GDM1 (cell line): ENCODE measurements at regions not wholly inside any gene's neighbourhood (a gene's known extent, or its start where the extent isn't known, plus 50 kb on each side); places are given as distances from the start of the nearest gene placed in this dataset.

ENCODE experiments used
- DNase-seq: peaks from one replicate; lab custom pipeline; 2025; lab: John Stamatoyannopoulos, UW

DNA sequence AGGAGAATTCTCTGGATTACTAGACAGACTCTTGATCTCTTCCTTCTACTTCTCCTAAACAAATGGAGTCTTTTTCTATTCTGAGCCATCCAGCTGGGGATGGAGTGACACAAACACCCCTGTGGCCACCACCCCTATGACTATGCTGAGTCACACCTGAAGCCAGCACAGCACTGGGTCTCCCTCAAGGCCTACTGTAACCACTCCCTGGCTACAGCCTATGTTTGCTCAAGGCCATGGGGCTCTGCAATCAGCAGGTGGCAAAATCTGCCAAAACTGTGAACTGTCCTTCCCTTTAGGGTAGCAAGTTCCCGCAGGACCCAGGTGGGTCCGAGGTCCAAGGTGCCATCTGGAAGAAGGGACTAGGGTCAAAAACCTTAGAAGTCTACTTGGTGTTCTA lies 132.3 kb downstream of the TINAG start:
- no peak for DNase-seq

DNA sequence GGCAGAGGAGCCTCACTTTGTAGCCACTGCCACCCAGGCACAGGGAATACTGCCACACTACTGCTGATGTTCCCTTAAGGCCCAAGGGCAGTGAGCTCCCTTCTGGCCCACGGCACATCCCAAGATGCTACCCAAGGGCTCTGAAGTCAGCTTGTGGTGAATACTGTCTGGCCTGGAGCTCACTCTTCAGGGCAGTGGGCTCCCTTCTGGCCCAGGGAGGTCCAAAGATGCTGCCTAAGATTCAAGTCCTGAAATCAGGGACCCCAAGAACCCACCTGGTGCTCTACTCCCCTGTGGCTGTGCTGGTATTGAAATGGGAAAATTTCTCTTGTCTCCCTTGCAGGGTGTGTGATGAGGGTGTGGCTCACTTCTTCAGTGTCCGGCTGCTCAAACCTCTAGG lies 132.8 kb downstream of the TINAG start:
- DNase-seq, result no peak

DNA sequence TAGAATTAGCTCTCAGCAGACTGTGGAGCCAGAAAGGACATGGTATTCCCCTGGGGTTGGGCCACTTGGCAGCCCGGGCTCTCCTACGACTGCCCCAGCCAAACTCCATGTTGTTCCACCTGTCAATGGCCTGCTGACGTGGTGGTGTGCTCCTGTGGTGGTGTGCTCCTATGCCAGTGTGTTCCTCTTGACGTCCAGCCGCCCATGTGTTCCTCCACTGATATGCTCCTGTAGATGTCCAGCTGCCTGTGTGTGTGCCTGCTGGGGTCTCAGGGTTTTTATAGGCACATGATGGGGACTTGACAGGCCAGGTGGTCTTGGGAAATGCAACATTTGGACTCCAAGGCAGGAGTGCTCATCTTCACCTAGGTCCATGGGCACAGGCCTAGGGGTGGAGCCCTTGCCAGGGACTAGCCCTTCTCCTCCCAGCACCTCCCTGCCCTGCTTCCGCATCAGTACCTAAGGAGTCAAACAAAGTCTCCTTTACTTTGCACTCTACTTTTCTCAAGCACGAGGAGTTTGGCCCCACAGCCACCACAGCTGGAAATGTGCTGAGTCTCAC lies 133.5 kb downstream of the TINAG start:
- no peak for DNase-seq

DNA sequence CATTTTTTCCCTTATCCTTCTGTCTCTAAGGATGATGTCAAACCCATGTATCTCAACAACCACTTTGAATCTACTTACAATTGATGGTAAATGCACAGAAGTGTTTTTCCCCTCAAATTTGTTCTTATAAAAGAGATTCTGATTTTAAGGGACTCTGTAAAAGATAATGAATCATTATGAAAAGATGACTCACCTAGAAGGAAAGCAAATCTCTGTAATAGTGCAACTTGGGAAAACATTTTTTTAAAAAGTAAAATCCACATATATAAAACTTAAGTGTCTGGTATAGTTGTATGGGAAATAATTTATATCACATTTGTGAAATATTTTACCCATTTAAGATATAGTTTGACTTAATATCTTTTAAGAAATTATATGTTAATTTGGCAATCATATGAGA lies 137.0 kb downstream of the TINAG start:
- no peak for DNase-seq

DNA sequence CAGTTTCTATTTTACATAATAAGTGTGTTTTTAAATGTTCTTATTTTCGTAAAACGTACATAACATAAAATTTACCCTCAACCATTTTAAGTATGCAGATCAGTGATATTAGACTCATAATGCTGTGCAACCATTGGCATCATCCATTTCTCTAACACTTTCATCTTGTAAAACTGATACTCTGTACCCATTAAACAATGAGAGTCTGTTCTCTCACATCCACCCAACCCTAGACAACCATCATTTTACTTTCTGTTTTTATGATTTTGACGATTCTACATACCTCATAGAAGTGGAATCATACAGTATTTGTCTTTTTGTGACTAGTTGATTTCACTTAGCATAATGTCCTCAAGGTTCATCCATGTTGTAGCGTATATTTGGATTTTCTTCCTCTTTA lies 140.4 kb downstream of the TINAG start:
- DNase-seq, result no peak

DNA sequence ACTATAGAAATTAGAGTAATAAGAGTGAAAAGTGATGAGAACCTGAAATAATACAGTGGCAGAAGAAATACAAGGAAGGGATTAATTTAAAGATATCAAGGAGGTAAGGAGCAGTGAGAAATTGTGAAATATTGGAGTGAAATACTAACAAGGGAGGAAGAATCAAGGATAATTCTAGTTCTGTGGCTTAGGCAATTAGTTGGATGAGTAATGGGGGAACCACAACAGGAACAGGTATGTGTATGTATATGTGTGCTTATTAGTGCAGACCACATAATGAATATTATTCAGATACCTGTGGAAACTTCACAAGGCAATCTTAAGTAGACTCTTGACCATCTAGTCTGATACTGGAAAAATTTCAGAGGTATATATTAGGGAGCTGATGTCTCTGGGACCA lies 143.3 kb downstream of the TINAG start:
- no peak for DNase-seq

DNA sequence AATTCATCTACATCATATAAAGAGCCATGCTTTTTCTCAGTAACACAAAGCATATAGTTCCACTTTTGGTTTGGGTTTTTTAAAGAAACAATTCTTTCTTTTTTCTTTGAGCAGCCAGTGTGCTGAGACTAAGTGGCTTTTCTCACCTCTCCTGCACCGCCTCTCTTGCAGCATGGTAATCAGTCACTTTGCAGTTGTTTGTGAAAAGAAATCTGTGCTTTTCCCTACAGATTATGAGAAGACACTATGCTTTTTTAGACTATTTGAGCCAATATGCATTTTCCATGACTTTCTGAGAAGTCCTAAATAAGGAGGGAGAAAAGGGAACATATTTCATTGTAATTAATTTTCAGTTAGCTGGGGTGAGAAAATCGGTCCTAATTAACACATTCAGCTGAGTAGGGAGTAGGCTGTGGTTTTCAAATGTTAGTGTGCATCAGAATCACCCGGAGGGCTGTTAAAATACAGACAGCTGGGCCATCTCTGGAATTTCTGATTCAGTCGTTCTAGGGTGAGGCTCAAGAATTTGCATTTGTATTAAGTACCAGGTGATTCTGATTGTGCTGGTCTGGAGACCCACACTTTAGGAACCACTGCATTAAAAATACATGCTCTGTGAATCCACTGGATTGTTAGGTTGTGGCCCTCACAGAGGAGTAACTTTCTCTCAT lies 155.2 kb downstream of the TINAG start:
- no peak for DNase-seq

DNA sequence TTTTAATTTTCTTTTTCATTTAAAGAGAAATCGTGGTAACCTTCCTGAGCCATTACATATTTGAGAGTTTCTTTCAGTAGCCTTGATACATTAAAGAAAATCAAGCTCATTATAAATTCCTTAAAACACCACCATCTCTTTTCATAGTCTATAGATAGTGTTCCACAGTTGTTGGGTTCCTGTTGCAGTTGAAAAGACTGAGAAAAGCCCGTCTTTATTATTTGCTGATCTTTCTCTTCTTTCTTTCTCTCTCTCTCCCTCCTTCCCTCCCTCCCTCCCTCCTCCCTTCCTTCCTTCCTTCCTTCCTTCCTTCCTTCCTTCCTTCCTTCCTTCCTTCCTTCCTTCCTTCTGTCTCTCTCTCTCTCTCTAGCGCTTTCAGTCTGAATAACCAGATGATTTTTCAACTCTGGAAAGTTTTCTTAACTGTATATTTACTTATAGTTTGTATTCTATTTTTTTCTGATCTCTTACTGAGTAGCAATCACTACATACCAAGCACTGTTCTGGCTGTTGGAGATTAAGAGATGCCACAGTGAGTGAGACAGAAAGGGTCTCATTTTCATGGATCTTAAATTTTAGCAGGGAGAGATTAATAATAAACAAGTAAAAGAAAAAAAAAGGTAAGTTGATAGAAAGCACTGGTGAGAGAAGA lies 157.5 kb downstream of the TINAG start:
- no peak for DNase-seq

DNA sequence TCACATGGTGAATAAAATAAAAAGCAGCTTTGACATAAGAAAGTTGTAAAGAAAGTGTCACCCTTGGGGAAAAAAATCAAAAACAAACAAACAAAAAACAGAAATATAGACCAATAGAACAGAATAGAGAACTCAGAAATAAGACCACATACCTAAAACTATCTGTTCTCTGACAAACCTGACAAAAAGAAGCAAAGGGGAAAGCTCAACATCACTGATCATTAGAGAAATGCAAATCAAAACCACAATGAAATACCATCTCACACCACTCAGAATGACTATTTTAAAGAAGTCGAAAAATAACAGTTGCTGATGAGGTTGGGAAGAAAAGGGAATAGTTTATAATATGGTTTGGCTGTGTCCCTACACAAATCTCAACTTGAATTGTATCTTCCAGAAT lies 159.1 kb downstream of the TINAG start:
- no peak for DNase-seq

DNA sequence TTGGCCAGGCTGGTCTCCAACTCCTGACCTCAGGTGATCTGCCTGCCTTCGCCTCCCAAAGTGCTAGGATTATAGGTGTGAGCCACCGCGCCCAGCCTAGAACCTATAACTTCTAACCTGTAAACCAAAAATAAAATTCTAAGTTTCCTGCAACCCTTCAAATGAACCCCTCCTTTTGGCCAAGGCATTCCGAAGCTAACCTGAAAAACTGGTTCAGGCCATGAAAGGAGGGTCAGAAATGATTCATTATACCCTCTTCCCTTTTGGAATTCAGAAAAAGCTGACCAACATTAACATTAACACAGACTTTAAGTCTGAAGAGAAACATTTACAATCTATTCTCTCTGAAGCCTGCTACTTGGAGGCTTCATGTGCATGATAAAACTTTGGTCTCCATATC lies 165.1 kb downstream of the TINAG start:
- DNase-seq, result no peak

DNA sequence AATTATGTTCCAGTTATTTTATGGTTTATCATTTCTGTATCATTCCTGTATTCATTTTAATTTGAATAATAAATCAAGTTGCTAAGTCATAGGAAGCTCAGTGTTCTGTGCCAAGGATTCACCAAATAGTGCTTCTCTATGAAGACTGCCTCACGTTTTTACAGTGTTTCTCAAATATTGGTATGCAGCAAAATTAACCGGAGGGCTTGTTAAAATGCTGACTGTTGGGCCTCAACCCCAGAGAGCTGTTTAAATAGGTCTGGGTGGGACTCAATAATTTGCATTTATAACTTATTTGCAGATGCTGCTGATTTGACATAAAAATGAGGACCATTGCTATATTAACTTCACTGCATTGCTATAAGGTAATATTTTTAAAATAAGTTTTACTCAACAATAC lies 166.7 kb downstream of the TINAG start:
- DNase-seq, result no peak

DNA sequence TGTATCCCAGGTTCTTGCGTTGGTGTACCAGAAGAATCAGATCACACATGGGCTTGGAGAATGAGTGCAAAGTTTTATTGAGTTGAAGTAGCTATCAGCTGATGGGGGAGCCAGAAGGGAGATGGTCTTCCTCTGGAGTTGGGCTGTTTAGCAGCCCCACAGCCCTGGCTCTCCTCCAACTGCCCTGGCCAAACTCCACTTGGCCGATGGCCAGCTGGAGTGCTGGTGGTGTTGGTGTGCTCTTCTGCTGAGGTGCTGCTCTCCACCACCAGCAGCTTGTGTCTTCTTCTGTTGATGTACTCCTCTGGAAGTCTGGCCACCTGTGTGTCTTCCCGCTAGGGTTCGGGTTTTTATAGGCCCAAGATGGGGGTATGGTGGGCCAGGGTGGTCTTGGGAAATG lies 172.8 kb downstream of the TINAG start:
- DNase-seq, result no peak

DNA sequence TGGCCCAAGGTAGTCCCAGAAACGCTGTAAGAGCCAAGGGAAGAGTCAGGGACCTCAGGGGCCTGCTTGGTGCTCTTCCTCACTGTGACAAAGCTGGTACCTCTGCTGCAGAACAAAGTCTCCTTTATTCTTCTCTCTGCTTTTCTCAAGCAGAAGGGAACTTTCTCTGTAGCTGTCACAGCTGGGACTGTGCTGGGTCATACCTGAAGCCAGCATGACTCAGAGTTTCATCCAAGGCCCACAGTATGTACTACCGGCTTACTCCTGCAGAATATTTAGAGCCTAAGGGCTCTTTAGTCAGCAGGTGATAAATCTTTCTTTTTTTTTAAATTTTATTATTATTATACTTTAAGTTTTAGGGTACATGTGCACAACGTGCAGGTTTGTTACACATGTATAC lies 183.2 kb downstream of the TINAG start:
- no peak for DNase-seq

DNA sequence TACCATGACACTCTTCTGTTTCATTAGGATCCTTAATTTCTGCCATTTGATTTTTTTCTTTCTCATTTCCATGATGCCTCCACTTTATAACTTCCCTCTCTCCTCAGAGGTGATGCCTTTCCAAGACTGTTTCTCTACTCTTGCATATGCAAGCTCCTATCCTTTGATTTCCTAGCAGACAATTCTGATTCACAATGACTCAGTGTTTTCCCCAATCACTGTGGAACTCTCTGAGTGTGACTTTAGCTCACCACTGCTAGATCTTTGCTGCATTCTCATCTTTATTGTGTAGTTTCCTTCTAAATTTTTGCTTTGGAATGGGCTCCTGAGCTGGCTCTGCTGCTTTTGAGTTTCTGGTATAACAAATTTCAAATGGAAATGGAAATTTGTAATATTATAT lies 184.9 kb downstream of the TINAG start:
- no peak for DNase-seq

DNA sequence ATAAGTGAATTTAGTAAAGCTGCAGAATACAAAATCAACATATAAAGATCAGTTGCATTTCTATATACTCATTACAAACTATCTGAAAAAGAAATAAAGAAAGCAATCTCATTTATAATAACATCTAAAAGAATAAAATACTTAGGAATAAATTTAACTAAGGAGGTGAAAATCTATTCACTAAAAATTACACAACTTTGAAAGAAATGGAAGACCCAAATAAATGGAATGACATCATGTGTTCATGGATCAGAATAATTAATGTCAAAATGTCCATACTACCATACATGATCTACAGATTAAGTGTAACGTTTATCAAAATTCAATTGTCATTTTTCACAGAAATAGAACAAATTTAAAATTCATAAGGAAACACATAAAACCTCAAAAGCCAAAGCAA lies 194.9 kb downstream of the TINAG start:
- DNase-seq, result no peak

DNA sequence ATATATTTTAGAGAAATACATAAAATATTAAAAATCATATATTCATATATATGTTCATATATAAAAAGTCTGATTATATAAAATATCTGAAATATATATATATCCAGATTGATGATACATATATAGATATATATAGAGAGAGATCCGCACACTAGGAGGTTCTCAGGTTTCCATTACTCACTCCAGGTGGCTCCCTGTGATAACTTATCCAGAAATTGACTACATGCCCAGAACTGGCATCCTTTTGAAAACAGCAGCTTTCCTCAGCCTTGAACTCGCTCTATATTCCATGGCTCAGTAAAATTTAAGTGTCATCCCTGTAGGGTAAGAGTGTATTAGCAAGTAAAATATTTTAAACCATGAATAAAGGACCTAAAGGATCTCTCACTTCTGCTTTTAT lies 206.8 kb downstream of the TINAG start:
- DNase-seq, result no peak

DNA sequence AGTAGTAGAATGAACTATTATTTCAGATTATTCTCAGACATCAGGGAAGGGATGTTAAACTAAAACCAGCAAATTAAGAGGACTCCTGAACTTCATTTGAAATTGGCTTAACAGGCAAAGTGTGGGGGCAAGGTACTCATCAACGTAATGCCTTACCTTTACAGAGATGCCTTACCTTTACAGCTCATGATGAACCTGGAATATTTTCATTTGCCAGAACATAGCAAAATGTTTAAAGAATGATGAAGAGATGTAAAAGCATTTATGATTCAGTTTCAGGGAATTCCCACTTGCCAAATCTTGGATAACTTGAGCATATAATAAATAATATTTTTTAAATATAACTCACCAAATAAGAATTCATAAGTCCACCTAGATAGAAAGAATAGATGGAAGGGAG lies 207.5 kb downstream of the TINAG start:
- DNase-seq, result no peak

DNA sequence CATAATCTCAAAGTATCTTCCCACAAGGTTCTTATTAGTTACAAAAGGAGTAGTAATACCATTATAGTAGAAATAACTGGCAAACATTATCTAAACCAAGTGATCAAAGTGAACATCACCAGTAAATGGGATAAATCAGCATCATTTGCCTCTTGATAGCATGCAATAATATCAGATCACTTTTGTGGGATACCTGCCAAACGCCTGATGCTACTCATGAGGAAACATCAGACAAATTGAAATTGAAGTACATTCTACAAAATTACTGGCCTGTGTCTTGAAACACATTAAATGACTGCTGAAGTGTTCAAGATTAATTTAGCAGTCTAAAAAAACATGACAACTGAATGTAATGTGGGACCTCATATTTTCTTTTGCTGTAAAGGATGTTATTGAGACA lies 208.1 kb downstream of the TINAG start:
- no peak for DNase-seq

DNA sequence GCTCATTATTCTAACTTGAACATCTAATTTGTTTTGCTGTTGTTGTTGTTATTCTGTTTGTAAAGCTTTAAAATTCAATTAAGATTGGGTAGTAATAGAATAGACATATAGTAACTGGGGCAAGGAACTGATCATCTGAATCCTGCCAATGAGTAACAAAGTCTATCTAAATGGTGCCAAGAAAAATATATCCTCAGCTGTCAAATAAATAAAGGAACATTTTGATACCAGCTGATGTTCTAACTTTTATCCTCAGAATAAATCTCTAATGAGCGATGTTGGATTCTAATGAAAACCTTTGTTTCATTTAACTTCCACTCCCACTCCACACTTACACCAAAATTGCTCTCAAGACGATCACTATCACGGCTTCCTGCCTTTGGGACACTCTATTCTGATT lies 210.9 kb downstream of the TINAG start:
- no peak for DNase-seq

DNA sequence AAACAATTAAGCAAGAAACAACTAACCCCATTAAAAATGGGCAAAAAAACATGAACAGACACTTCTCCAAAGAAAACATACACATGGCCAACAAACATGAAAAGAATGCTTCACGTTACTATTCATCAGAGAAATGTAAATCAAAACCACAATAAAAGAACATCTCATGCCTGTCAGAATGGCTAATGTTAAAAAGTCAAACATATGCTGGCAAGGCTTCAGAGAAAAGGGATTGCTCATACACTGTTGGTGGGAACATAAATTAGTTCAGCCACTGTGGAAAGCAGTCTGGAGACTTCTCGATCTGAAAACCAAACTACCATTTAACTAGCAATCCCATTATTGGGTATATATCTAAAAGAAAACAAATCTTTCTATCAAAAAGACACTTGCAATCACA lies 217.5 kb downstream of the TINAG start:
- DNase-seq, result no peak

DNA sequence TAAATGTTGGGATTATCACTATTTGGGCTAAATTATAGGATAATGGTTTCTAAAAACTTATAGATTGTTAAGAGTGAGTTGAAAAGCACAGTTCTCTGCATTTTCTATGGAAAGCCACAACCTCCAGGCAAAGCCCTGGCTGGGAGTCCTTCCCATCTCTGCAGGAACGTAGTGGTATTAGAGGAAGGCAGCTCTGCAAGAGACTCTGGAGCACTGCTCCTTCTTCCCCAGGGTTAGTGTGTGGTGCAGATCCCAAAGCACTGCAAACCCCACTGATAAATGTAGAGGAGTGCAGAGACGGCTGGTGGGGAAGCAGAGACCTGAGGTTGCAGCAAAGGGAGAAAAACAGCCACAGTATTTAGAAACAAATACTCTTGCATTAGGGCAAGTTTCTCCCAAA lies 225.3 kb downstream of the TINAG start:
- no peak for DNase-seq

DNA sequence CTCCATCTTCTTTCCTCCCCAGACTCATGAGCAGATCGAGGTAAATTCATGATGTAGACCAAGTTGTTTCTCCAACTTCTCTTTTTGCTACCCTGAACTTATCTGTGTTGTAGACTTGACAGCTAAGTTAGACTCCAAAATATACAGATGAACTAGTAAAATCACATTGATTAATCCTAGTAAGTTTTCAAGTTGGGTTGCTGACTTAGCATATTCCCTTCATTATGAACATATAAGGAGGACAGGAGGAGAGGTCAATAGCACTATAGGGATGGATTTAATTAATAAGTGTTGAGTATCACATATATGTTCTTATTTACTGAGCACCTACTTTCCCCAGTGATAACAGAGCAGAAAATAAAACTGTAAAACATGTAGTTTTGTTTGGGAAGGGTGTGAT lies 227.3 kb downstream of the TINAG start:
- no peak for DNase-seq

DNA sequence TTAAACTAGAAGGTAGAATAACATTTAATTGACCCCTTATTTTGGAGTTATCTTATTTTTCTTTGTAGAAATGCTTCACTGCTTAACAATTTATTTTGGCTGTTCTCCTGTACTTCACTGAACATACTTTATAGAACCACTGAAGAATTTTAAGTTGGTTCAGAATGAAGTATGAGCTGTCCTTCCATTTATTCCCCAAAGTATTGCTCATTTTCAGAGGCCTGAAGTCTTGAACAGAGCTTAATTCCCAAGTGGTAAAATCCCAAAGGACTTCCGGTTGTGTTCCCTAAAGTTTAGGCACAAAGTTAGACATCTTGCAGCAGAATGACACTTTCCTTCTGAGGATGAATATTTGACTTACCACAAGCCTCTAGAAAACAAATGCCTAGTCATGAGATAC lies 233.3 kb downstream of the TINAG start:
- DNase-seq, result no peak

DNA sequence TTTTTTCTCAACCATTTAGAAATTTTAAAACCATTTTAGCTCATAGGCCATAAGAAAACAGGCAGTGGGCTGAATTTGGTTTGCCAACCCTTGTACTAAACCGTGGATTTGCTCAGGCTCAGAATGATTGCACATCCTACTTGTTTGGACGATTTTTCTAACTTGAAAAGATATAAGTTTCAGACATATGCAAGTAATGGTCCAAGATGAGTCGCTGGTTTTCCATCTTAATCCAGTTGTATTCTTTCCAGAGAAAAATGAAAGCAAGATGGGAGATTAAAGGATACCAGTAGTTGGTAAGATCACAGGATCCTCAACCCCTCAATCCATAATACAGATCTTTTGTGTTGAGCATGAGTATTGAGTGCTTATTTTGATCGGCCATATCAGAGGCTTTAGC lies 250.9 kb downstream of the TINAG start:
- no peak for DNase-seq
